HCT116 (cell line): ENCODE measurements at regions not wholly inside any gene's neighbourhood (a gene's known extent, or its start where the extent isn't known, plus 50 kb on each side); places are given as distances from the start of the nearest gene placed in this dataset.

Experiments used
- ATAC-seq: fragments of 200-7000 bp; cut with Tn5 transposase; 2 replicates; pipeline ENCODE4 v1.9.1; 2020; ENCODE audit warnings: mild to moderate bottlenecking, moderate library complexity
- BruUV-seq: library from RNA; stranded (reverse); fragments of 400-500 nt; replicated peaks from 2 replicates; lab custom pipeline; 2021; lab: Mats Ljungman, UMichigan
- CTCF ChIA-PET: fragments of 300-600 bp; sonication (Branson Sonifier 250); formaldehyde crosslinking; loops from one replicate; lab custom pipeline; 2021; ENCODE audit warnings: antibody characterized with exemption; lab: Charles Lee
- POLR2A ChIA-PET: fragments of 300-600, 350-600 bp; sonication (Branson Sonifier 250); formaldehyde crosslinking; loops from one replicate; lab custom pipeline; 2021; ENCODE audit warnings: antibody characterized with exemption; lab: Charles Lee
- RAD21 ChIA-PET, 2 experiments: fragments of 300-600 bp; sonication (Branson Sonifier 250); formaldehyde crosslinking; loops; one replicate each; lab custom pipeline; 2023; ENCODE audit warnings: low total read pairs in 2 of 2; ENCODE audit not compliant: uncharacterized antibody in 2 of 2, unreplicated experiment in 2 of 2, low non-redundant PET in 1 of 2; lab: Charles Lee
- DNase-seq: peaks from one replicate; pipeline ENCODE4 v3.0.0-alpha.2; 2010; ENCODE audit warnings: low read depth, low spot score
- H2AFZ ChIP-seq: fragments of 200-600 bp; shearing (Covaris generic), sonication (generic); 2 replicates; pipeline ENCODE4 v1.6.1; 2017; ENCODE audit warnings: low read depth, mixed run types, mixed read lengths, antibody characterized with exemption, low read length; ENCODE audit not compliant: poor library complexity, severe bottlenecking
- H3K27ac ChIP-seq: 2 replicates; pipeline ENCODE4 v1.5.1; 2012; ENCODE audit warnings: low read depth, low read length
- H3K27me3 ChIP-seq: fragments of 200-600 bp; sonication (generic); 2 replicates; pipeline ENCODE4 v1.6.1; 2016; ENCODE audit warnings: mixed run types, low read length, mixed read lengths; ENCODE audit not compliant: insufficient read depth
- H3K36me3 ChIP-seq, 2 experiments: fragments of 200-500 bp in 1 of 2; fragments of 200-600 bp in 1 of 2; sonication (Bioruptor generic) in 1 of 2; sonication (generic) in 1 of 2; 2 replicates each; pipeline versions ENCODE4 v1.5.1 to v1.6.1; 2014 to 2016; ENCODE audit warnings: low read length in 2 of 2, inconsistent platforms in 1 of 2, mixed read lengths in 1 of 2, mixed run types in 1 of 2; ENCODE audit not compliant: insufficient read depth in 2 of 2, control insufficient read depth in 1 of 2
- H3K4me1 ChIP-seq, 2 experiments: fragments of 200-600 bp in 1 of 2; sonication (generic) in 1 of 2; 2 replicates each; pipeline versions ENCODE4 v1.5.1 to v1.6.1; 2012 to 2017; ENCODE audit warnings: low read length in 2 of 2, inconsistent platforms in 1 of 2, mild to moderate bottlenecking in 1 of 2, mixed read lengths in 1 of 2, mixed run types in 1 of 2, moderate library complexity in 1 of 2; ENCODE audit not compliant: insufficient read depth in 2 of 2, control insufficient read depth in 1 of 2
- H3K4me2 ChIP-seq: fragments of 200-600 bp; sonication (generic); 2 replicates; pipeline ENCODE4 v1.6.1; 2017; ENCODE audit warnings: mixed run types, low read length, mixed read lengths
- H3K4me3 ChIP-seq, 2 experiments: fragments of 200-600 bp in 1 of 2; sonication (generic) in 1 of 2; replicated peaks in 1 of 2; 2 replicates each; pipeline ENCODE4 v1.5.1; 2011 to 2016; ENCODE audit warnings: low read length in 2 of 2, control low read depth in 1 of 2, low read depth in 1 of 2, mild to moderate bottlenecking in 1 of 2, mixed read lengths in 1 of 2, mixed run types in 1 of 2
- H3K79me2 ChIP-seq: fragments of 200-600 bp; sonication (generic); 2 replicates; pipeline ENCODE4 v1.6.1; 2017; ENCODE audit warnings: mild to moderate bottlenecking, mixed run types, low read length, moderate library complexity, mixed read lengths; ENCODE audit not compliant: insufficient read depth
- H3K9ac ChIP-seq: fragments of 200-600 bp; sonication (generic); 2 replicates; pipeline ENCODE4 v1.6.1; 2016; ENCODE audit warnings: low read length, mixed read lengths
- H3K9me2 ChIP-seq: fragments of 200-600 bp; sonication (generic), shearing (Covaris generic); 2 replicates; pipeline ENCODE4 v1.6.1; 2017; ENCODE audit warnings: mixed run types, mild to moderate bottlenecking, moderate library complexity; ENCODE audit not compliant: insufficient read depth
- H3K9me3 ChIP-seq, 2 experiments: fragments of 200-500 bp in 1 of 2; fragments of 200-600 bp in 1 of 2; sonication (Bioruptor generic) in 1 of 2; sonication (generic) in 1 of 2; 2 replicates each; pipeline ENCODE4 v1.6.1; 2014 to 2017; ENCODE audit warnings: low read length in 2 of 2, mixed read lengths in 2 of 2, inconsistent platforms in 1 of 2, low read depth in 1 of 2, mild to moderate bottlenecking in 1 of 2, mixed run types in 1 of 2, moderate library complexity in 1 of 2; ENCODE audit not compliant: control insufficient read depth in 1 of 2, insufficient read depth in 1 of 2
- H4K20me1 ChIP-seq: fragments of 200-600 bp; sonication (generic), shearing (Covaris generic); 2 replicates; pipeline ENCODE4 v1.6.1; 2017; ENCODE audit warnings: mixed run types, mild to moderate bottlenecking, moderate library complexity; ENCODE audit not compliant: insufficient read depth
- CBX3 ChIP-seq: IDR thresholded peaks from 2 replicates; pipeline ENCODE4 v1.6.1; 2012; ENCODE audit warnings: low read depth
- EGR1 ChIP-seq: IDR thresholded peaks from 2 replicates; pipeline ENCODE4 v1.6.1; 2012; ENCODE audit warnings: low read depth
- ELF1 ChIP-seq: IDR thresholded peaks from 2 replicates; pipeline ENCODE4 v1.6.1; 2012; ENCODE audit warnings: low read depth, borderline replicate concordance
- EZH2 ChIP-seq: fragments of 200-600 bp; sonication (generic); IDR thresholded peaks from 2 replicates; pipeline ENCODE4 v1.6.1; 2017; ENCODE audit warnings: antibody characterized with exemption, mixed run types
- EZH2phosphoT487 ChIP-seq: fragments of 200-600 bp; IDR thresholded peaks from 2 replicates; pipeline ENCODE4 v1.6.1; 2018; ENCODE audit warnings: antibody characterized with exemption, borderline replicate concordance
- FOSL1 ChIP-seq: IDR thresholded peaks from 2 replicates; pipeline ENCODE4 v1.6.1; 2012; ENCODE audit warnings: low read depth
- JUND ChIP-seq: IDR thresholded peaks from 2 replicates; pipeline ENCODE4 v1.6.1; 2012
- POLR2A ChIP-seq: IDR thresholded peaks from 2 replicates; pipeline ENCODE4 v1.7.0; 2011; ENCODE audit warnings: borderline replicate concordance; ENCODE audit not compliant: insufficient read depth, insufficient read length; ENCODE audit errors: extremely low read depth
- POLR2AphosphoS5 ChIP-seq: IDR thresholded peaks from 2 replicates; pipeline ENCODE4 v1.6.1; 2011; ENCODE audit warnings: mild to moderate bottlenecking, low read depth, low read length, moderate library complexity
- RAD21 ChIP-seq: IDR thresholded peaks from 2 replicates; pipeline ENCODE4 v1.6.1; 2012; ENCODE audit warnings: low read depth, mild to moderate bottlenecking
- SIN3A ChIP-seq: IDR thresholded peaks from 2 replicates; pipeline ENCODE4 v1.6.1; 2012; ENCODE audit warnings: low read depth
- SP1 ChIP-seq: IDR thresholded peaks from 2 replicates; pipeline ENCODE4 v1.6.1; 2012; ENCODE audit warnings: low read depth
- TCF7L2 ChIP-seq: IDR thresholded peaks from 2 replicates; pipeline ENCODE4 v1.7.0; 2011; ENCODE audit warnings: borderline replicate concordance, inconsistent platforms; ENCODE audit not compliant: insufficient read depth, insufficient read length; ENCODE audit errors: extremely low read depth
- YY1 ChIP-seq: IDR thresholded peaks from 2 replicates; pipeline ENCODE4 v1.6.1; 2011; ENCODE audit warnings: low read length, low read depth, moderate library complexity, mild to moderate bottlenecking; ENCODE audit not compliant: insufficient replicate concordance; ENCODE audit errors: extremely low read depth
- ZBTB33 ChIP-seq: IDR thresholded peaks from 2 replicates; pipeline ENCODE4 v1.6.1; 2011; ENCODE audit warnings: mild to moderate bottlenecking, low read length, moderate library complexity; ENCODE audit not compliant: insufficient replicate concordance; ENCODE audit errors: extremely low read depth
- ZFX ChIP-seq: fragments of 450-650 bp; IDR thresholded peaks from 2 replicates; pipeline ENCODE4 v1.6.1; 2017
- intact Hi-C: fragments of 100-400 bp; cut with micrococcal nuclease; formaldehyde crosslinking; loops from 2 replicates; pipeline ENCODE4 v1.10.0; 2022

- TF ChIP-seq RAD21 (no peak), CBX3 (no peak), ZFX (no peak), ZBTB33 (no peak), SP1 (no peak), FOSL1 (no peak), ELF1 (no peak), JUND (no peak)
- intact Hi-C loops, result no loop called here
- no peak overlapping the region for H3K4me3 ChIP-seq
Observed at GRCh38 chr3:72475258-72476138, 372.7 kb downstream of the SHQ1 start.

GRCh38 chr3:72474775-72475174 is 373.5 kb downstream of the SHQ1 start:
- no peaks in the 10 kb centered on the region for H3K27me3 ChIP-seq
- intact Hi-C loops, result no loop called here
- H2AFZ ChIP-seq, result no peak overlapping the region
- ChIA-PET CTCF (no interaction called here), POLR2A (no interaction called here), RAD21 (no interaction called here)
- BruUV-seq, result no TSS peak
- no peak overlapping the region for H3K4me3 ChIP-seq
- H3K36me3 ChIP-seq, result no peaks in the 10 kb centered on the region
- DNase-seq (no peak), ATAC-seq (no peak)
- H3K9me3 ChIP-seq, result no peaks in the 10 kb centered on the region
- no peak overlapping the region for H3K9ac ChIP-seq
- H3K4me1 ChIP-seq, result no peaks in the 10 kb centered on the region
- H3K79me2 ChIP-seq, result no peaks in the 10 kb centered on the region
- no peaks in the 10 kb centered on the region for H3K9me2 ChIP-seq
- no peak overlapping the region for H3K27ac ChIP-seq
- H4K20me1 ChIP-seq, result no peaks in the 10 kb centered on the region
- no peak overlapping the region for H3K4me2 ChIP-seq
- TF ChIP-seq ZBTB33, result no peak
- TF ChIP-seq SIN3A, result no peak
- no peak for TF ChIP-seq RAD21
- no peak for TF ChIP-seq SP1
- TF ChIP-seq EZH2phosphoT487, result no peak
- TF ChIP-seq CBX3, result no peak
- no peak for TF ChIP-seq POLR2A
- TF ChIP-seq EZH2, result no peak
- TF ChIP-seq EGR1, result no peak
- TF ChIP-seq TCF7L2, result no peak
- no peak for TF ChIP-seq POLR2AphosphoS5
- no peak for TF ChIP-seq FOSL1
- TF ChIP-seq ZFX, result no peak
- TF ChIP-seq ELF1, result no peak
- TF ChIP-seq YY1, result no peak

More at GRCh38 chr3:72475258-72476138, 372.7 kb downstream of the SHQ1 start:
- BruUV-seq, result no TSS peak
- ChIA-PET RAD21 (no interaction called here), POLR2A (no interaction called here), CTCF (no interaction called here)
- H3K36me3 ChIP-seq, result no peaks in the 10 kb centered on the region
- no peaks in the 10 kb centered on the region for H3K79me2 ChIP-seq
- H3K27me3 ChIP-seq, result no peaks in the 10 kb centered on the region
- H3K9me2 ChIP-seq, result no peaks in the 10 kb centered on the region
- ATAC-seq (no peak), DNase-seq (no peak)
- no peak overlapping the region for H3K9ac ChIP-seq
- H4K20me1 ChIP-seq, result no peaks in the 10 kb centered on the region
- no peaks in the 10 kb centered on the region; a peak in 1 of 4 replicates for H3K4me1 ChIP-seq
- no peak overlapping the region for H2AFZ ChIP-seq
- no peak overlapping the region for H3K27ac ChIP-seq
- no peak overlapping the region for H3K4me2 ChIP-seq
- no peaks in the 10 kb centered on the region for H3K9me3 ChIP-seq
